ENCODE measurements at regions not wholly inside any gene's neighbourhood (a gene's known extent, or its start where the extent isn't known, plus 50 kb on each side); places are given as distances from the start of the nearest gene placed in this dataset.

GRCh38 chr2:194742706-194743105 lies 914.3 kb upstream of the SLC39A10 start:
- ChIA-PET RAD21 (ENCODE audit: low non-redundant PET in 1 of 2, low total read pairs in 2 of 2, uncharacterized antibody in 2 of 2, unreplicated experiment in 2 of 2) (no interaction called here), POLR2A (no interaction called here), CTCF (no interaction called here)
- DNase-seq (ENCODE audit: low read depth, low spot score) (no peak), ATAC-seq (no peak)
- Histone ChIP-seq H3K9me3 (ENCODE audit: control insufficient read depth in 1 of 2, insufficient read depth in 1 of 2, low read depth in 1 of 2, low read length in 2 of 2) (no peaks in the 10 kb centered on the region), H4K20me1 (ENCODE audit: insufficient read depth) (no peaks in the 10 kb centered on the region), H3K4me1 (ENCODE audit: control insufficient read depth in 1 of 2, insufficient read depth in 2 of 2, low read length in 2 of 2) (no peaks in the 10 kb centered on the region), H3K9ac (ENCODE audit: low read length) (no peak overlapping the region), H3K4me3 (replicated peaks in 1 of 2; ENCODE audit: low read depth in 1 of 2, low read length in 2 of 2) (no peak overlapping the region), H3K79me2 (ENCODE audit: insufficient read depth, low read length) (no peaks in the 10 kb centered on the region), H2AFZ (ENCODE audit: low read depth, low read length, poor library complexity, severe bottlenecking) (no peak overlapping the region), H3K36me3 (ENCODE audit: control insufficient read depth in 1 of 2, insufficient read depth in 2 of 2, low read length in 2 of 2) (no peaks in the 10 kb centered on the region), H3K4me2 (ENCODE audit: low read length) (no peak overlapping the region), H3K27ac (ENCODE audit: low read depth, low read length) (no peak overlapping the region), H3K27me3 (ENCODE audit: insufficient read depth, low read length) (no peaks in the 10 kb centered on the region), H3K9me2 (ENCODE audit: insufficient read depth) (peaks cover 3% of the 10 kb centered on the region; the same call in 1 of the 2 replicates)
- TF ChIP-seq CBX3 (IDR thresholded peaks at IDR 0.05; ENCODE audit: low read depth), result no peak
- no peak for TF ChIP-seq JUND (IDR thresholded peaks at IDR 0.05)
- no peak for TF ChIP-seq EZH2phosphoT487 (IDR thresholded peaks at IDR 0.05; ENCODE audit: borderline replicate concordance)
- no peak for TF ChIP-seq CTCF (IDR thresholded peaks at IDR 0.05 in 2 of 3, conservative IDR thresholded peaks at IDR 0.05 in 1 of 3; ENCODE audit: borderline replicate concordance in 1 of 3, insufficient read depth in 1 of 3, low read depth in 2 of 3, low read length in 2 of 3)
- TF ChIP-seq FOSL1 (IDR thresholded peaks at IDR 0.05; ENCODE audit: low read depth), result no peak
- no peak for TF ChIP-seq YY1 (IDR thresholded peaks at IDR 0.05; ENCODE audit: extremely low read depth, insufficient replicate concordance, low read depth, low read length)
- TF ChIP-seq ZNF274 (IDR thresholded peaks at IDR 0.05; ENCODE audit: low read depth, low read length), result no peak
- TF ChIP-seq SP1 (IDR thresholded peaks at IDR 0.05; ENCODE audit: low read depth), result no peak
- no peak for TF ChIP-seq SRF (IDR thresholded peaks at IDR 0.05; ENCODE audit: low read depth)
- TF ChIP-seq ELF1 (IDR thresholded peaks at IDR 0.05; ENCODE audit: borderline replicate concordance, low read depth), result no peak
- no peak for TF ChIP-seq RAD21 (IDR thresholded peaks at IDR 0.05; ENCODE audit: low read depth)
- TF ChIP-seq MAX (IDR thresholded peaks at IDR 0.05), result no peak
- intact Hi-C loops (cut with micrococcal nuclease), result no loop called here
- no TSS peak for BruUV-seq (replicated peaks)

Measured in HCT116 (cell line).